ENCODE measurements at regions not wholly inside any gene's neighbourhood (a gene's known extent, or its start where the extent isn't known, plus 50 kb on each side); places are given as distances from the start of the nearest gene placed in this dataset.

GRCh38 chr6:170205534-170206316, 85.2 kb downstream of the DLL1 start:
- no peak overlapping the region for H3K4me3 ChIP-seq (ENCODE audit: low read depth, low read length)
- ChIA-PET CTCF (no interaction called here), POLR2A (no interaction called here)
- H3K27me3 ChIP-seq (ENCODE audit: control insufficient read depth, insufficient read depth, low read length): no peaks in the 10 kb centered on the region
- peaks cover 65% of the 10 kb centered on the region for H3K9me3 ChIP-seq (ENCODE audit: control insufficient read depth, insufficient read depth, low read length)
- H3K27ac ChIP-seq (ENCODE audit: low read depth, low read length): no peak overlapping the region
- DNase-seq (ENCODE audit: low read depth, low spot score): no peak
- no peak for TF ChIP-seq CTCF (IDR thresholded peaks at IDR 0.05; ENCODE audit: low read depth, low read length)

- H3K27ac ChIP-seq (ENCODE audit: low read depth, low read length): no peak overlapping the region
- H3K9me3 ChIP-seq (ENCODE audit: control insufficient read depth, insufficient read depth, low read length): peaks cover 64% of the 10 kb centered on the region
- ChIA-PET CTCF (no interaction called here), POLR2A (no interaction called here)
- DNase-seq (ENCODE audit: low read depth, low spot score): no peak
- no peak overlapping the region for H3K4me3 ChIP-seq (ENCODE audit: low read depth, low read length)
- TF ChIP-seq CTCF (IDR thresholded peaks at IDR 0.05; ENCODE audit: low read depth, low read length): no peak
- no peaks in the 10 kb centered on the region for H3K27me3 ChIP-seq (ENCODE audit: control insufficient read depth, insufficient read depth, low read length)
These were observed 85.8 kb downstream of the DLL1 start for GRCh38 chr6:170205126-170205525.

- H3K27ac ChIP-seq (ENCODE audit: low read depth, low read length): no peak overlapping the region
- ChIA-PET POLR2A (no interaction called here), CTCF (no interaction called here)
- H3K27me3 ChIP-seq (ENCODE audit: control insufficient read depth, insufficient read depth, low read length): no peaks in the 10 kb centered on the region
- H3K9me3 ChIP-seq (ENCODE audit: control insufficient read depth, insufficient read depth, low read length): peaks cover 45% of the 10 kb centered on the region
- H3K4me3 ChIP-seq (ENCODE audit: low read depth, low read length): no peak overlapping the region
- DNase-seq (ENCODE audit: low read depth, low spot score): no peak
- TF ChIP-seq CTCF (IDR thresholded peaks at IDR 0.05; ENCODE audit: low read depth, low read length): no peak
These were observed 87.7 kb downstream of the DLL1 start for GRCh38 chr6:170203212-170203611.

DNA sequence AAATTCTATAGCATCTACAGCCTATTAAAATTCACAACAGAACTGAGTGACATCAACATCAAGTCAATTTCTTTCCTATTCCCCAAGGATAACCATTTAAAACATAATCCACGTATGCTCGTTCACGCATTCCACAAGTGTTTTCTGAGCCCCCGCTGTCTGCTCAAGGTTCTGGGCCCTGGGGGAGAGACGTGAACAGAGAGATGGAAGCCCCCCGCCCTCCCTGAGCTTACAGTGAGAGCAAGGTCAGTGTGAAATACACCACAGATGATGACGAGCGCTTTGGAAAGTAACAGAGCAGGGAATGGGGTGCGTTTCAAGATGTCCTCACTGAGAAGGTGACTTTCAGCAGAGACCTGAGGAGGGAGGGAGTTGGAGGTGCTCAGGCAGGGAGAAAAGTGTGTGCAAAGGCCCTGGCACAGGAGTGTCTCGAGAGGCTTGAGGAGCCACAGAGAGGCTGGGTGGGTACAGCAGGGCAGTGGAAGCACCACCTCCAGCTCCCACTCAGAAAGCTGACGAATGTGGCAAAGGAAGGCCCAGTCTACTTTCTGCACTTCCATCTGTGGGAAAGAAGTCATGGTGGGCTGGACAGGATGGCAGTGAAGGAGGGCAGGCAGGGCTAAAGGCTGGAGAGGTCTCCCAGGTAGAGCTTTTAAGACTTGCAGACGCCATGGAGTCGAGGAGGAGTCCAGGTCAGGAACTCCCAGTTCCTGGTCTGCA, 88.3 kb downstream of the DLL1 start:
- no peak for DNase-seq (ENCODE audit: low read depth, low spot score)
- H3K27ac ChIP-seq (ENCODE audit: low read depth, low read length): peak overlapping the region; percentile 21
- H3K27me3 ChIP-seq (ENCODE audit: control insufficient read depth, insufficient read depth, low read length): no peaks in the 10 kb centered on the region
- POLR2A ChIA-PET: no interaction called here
- CTCF ChIA-PET: no interaction called here
- no peak overlapping the region for H3K4me3 ChIP-seq (ENCODE audit: low read depth, low read length)
- peaks cover 39% of the 10 kb centered on the region for H3K9me3 ChIP-seq (ENCODE audit: control insufficient read depth, insufficient read depth, low read length)
- TF ChIP-seq CTCF (IDR thresholded peaks at IDR 0.05; ENCODE audit: low read depth, low read length): no peak

GRCh38 chr6:170201361-170201760, 89.5 kb downstream of the DLL1 start:
- H3K9me3 ChIP-seq (ENCODE audit: control insufficient read depth, insufficient read depth, low read length): peaks cover 26% of the 10 kb centered on the region
- no peak for DNase-seq (ENCODE audit: low read depth, low spot score)
- no peak overlapping the region for H3K4me3 ChIP-seq (ENCODE audit: low read depth, low read length)
- ChIA-PET CTCF (no interaction called here), POLR2A (no interaction called here)
- no peak for TF ChIP-seq CTCF (IDR thresholded peaks at IDR 0.05; ENCODE audit: low read depth, low read length)
- no peak overlapping the region for H3K27ac ChIP-seq (ENCODE audit: low read depth, low read length)
- H3K27me3 ChIP-seq (ENCODE audit: control insufficient read depth, insufficient read depth, low read length): no peaks in the 10 kb centered on the region
